NT2/D1 (cell line): ENCODE measurements at regions not wholly inside any gene's neighbourhood (a gene's known extent, or its start where the extent isn't known, plus 50 kb on each side); places are given as distances from the start of the nearest gene placed in this dataset.

Experiments
- DNase-seq: peaks from one replicate; pipeline ENCODE4 v3.0.0-alpha.2; 2011; ENCODE audit warnings: low read depth, low spot score
- H3K27me3 ChIP-seq: 2 replicates; pipeline ENCODE4 v1.6.0; 2011; ENCODE audit warnings: mild to moderate bottlenecking; ENCODE audit not compliant: insufficient read length, insufficient read depth
- H3K36me3 ChIP-seq: 2 replicates; pipeline ENCODE4 v1.6.1; 2011; ENCODE audit warnings: mild to moderate bottlenecking, low read length, mixed read lengths; ENCODE audit not compliant: insufficient read depth, insufficient read length
- H3K4me1 ChIP-seq: 2 replicates; pipeline ENCODE4 v1.5.1; 2011; ENCODE audit not compliant: insufficient read depth, insufficient read length
- H3K4me3 ChIP-seq: 2 replicates; pipeline ENCODE4 v1.5.1; 2011; ENCODE audit warnings: low read depth; ENCODE audit not compliant: insufficient read length
- H3K9ac ChIP-seq: 2 replicates; pipeline ENCODE4 v1.6.0; 2011; ENCODE audit warnings: low read depth; ENCODE audit not compliant: insufficient read length
- H3K9me3 ChIP-seq: 2 replicates; pipeline ENCODE4 v1.5.1; 2011; ENCODE audit warnings: mild to moderate bottlenecking, low read length; ENCODE audit not compliant: insufficient read depth
- SUZ12 ChIP-seq: IDR thresholded peaks from 2 replicates; pipeline ENCODE4 v1.6.1; 2011; ENCODE audit not compliant: insufficient read length, insufficient read depth; ENCODE audit errors: extremely low read depth
- YY1 ChIP-seq: IDR thresholded peaks from 2 replicates; pipeline ENCODE4 v1.6.1; 2011; ENCODE audit not compliant: insufficient read length, insufficient read depth
- ZNF274 ChIP-seq: IDR thresholded peaks from 2 replicates; pipeline ENCODE4 v1.6.1; 2011; ENCODE audit warnings: mild to moderate bottlenecking, low read depth, low read length

DNA sequence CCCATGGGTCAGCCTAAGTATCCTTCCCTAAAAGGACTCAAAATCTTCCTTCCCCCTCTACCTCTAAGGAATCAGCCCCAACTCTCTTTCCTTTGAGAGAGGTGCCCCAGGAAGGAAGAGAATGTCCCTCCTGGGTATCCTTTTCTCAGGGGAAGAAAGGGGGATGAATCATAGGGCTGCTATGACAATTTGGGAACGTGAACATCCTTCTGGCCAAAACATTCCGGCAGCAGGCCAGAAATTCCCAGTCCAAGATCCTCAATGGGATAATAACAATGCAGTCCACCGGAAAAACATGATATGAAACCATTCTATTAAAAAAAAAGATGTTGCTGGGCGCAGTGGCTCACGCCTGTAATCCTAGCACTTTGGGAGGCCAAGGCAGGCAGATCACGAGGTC, 50.8 kb upstream of the CACNA2D3 start:
- TF ChIP-seq SUZ12 (no peak), YY1 (no peak), ZNF274 (no peak)
- H3K9ac ChIP-seq = no peak overlapping the region
- H3K4me1 ChIP-seq = peaks cover 4% of the 10 kb centered on the region
- H3K36me3 ChIP-seq = no peaks in the 10 kb centered on the region
- no peak for DNase-seq
- no peak overlapping the region for H3K4me3 ChIP-seq
- H3K9me3 ChIP-seq = peaks cover 23% of the 10 kb centered on the region
- no peaks in the 10 kb centered on the region for H3K27me3 ChIP-seq

DNA sequence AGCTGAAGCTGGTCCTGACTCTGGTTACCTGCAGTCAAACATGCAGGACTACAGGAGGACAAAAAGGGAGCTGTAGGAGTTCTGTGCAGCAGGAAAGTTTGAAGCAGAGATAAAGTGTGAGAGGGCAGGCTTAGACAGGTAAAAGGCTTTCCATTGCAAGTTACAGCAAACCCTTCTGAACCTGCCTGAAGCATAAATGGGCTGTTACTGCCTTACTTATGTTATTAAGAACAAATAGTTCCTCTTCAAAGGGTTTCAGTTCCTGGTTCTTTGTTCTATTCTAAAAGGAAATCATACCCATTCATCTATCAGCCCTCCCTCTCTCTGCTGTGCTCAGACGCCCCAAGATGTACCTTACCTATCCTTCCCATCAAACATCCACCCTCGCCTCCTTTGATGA, 52.4 kb upstream of the CACNA2D3 start:
- TF ChIP-seq ZNF274 (no peak), YY1 (no peak), SUZ12 (no peak)
- no peaks in the 10 kb centered on the region for H3K27me3 ChIP-seq
- H3K9ac ChIP-seq = no peak overlapping the region
- H3K4me1 ChIP-seq = peaks cover 7% of the 10 kb centered on the region
- no peaks in the 10 kb centered on the region for H3K36me3 ChIP-seq
- no peak overlapping the region for H3K4me3 ChIP-seq
- H3K9me3 ChIP-seq = peaks cover 23% of the 10 kb centered on the region
- DNase-seq = no peak

DNA sequence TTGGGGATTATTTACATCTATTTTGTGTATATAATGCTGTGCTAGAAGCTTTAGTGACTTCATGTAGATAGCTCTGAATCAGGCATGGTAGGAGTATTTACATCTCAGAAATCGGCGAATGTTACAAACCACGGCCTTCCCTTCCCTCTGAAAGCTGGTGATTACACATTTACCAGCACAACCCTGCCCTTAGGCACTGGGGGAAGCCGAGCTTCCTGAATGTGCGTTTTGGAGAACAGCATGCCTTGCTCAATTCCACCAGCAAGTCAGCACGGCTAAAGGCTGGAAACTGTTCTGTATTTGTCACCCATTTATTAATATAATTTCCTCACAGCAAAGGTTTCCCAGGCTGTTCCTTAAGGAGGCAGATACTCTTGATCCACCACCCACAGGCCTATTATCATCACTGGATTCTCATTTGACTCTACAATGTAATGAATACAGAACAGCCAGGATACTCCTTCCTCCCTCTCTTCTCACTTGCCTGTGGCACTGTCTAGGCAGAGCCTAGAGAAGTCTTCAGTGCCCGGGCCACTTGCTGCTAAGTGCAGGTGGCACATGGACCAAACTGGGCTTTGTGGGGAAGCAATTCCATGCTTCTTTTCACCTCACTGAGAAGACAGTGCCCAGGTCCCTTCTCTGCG, 55.2 kb upstream of the CACNA2D3 start:
- Histone ChIP-seq H3K9ac (no peak overlapping the region), H3K4me1 (peaks cover 7% of the 10 kb centered on the region), H3K36me3 (no peaks in the 10 kb centered on the region), H3K4me3 (no peak overlapping the region), H3K27me3 (no peaks in the 10 kb centered on the region), H3K9me3 (peaks cover 23% of the 10 kb centered on the region)
- no peak for DNase-seq
- TF ChIP-seq YY1 = no peak
- TF ChIP-seq SUZ12 = no peak

DNA sequence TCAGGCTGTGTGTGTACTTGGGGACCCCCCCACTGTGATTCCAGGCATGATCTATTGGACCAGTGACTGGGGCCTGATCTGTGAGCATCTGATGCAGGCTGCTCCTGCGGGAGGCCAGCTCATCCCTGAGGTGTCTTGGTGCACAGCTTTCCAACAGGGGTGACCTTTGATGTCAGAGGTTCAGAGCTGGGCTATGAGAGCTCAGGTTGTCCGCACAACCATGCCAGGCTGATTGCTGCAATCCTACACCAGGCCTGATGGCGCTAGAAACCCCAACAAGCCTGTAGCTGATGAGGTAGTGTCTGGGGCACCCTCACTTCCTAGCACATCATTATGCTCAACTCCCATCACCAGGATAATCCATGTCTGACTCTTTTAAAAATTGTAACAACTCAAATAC, 56.1 kb upstream of the CACNA2D3 start:
- H3K9ac ChIP-seq = no peak overlapping the region
- no peak overlapping the region for H3K4me3 ChIP-seq
- H3K4me1 ChIP-seq = peaks cover 7% of the 10 kb centered on the region
- TF ChIP-seq ZNF274 (no peak), SUZ12 (no peak), YY1 (no peak)
- DNase-seq = no peak
- no peaks in the 10 kb centered on the region for H3K27me3 ChIP-seq
- no peaks in the 10 kb centered on the region for H3K36me3 ChIP-seq
- peaks cover 20% of the 10 kb centered on the region for H3K9me3 ChIP-seq

DNA sequence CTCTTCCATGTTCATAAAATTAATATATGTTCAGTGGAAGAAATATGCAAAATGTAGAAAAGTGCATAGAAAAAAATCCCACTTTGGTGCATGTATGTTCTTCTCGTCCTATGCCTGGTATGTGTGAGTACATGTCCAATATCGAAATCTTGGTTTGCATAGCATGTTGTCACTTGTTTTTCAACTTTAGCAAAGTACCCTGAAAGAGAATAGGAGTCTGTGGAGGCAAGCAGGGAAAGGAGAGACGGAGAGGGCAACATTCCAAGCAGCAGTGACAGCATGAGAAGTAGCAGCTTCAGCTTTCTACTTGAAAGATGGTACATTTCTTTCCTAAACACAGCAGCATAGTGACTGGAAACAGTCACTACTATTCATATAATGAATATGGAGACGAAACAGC, 56.8 kb upstream of the CACNA2D3 start:
- H3K9ac ChIP-seq = no peak overlapping the region
- DNase-seq = no peak
- TF ChIP-seq SUZ12 (no peak), ZNF274 (no peak), YY1 (no peak)
- no peaks in the 10 kb centered on the region for H3K27me3 ChIP-seq
- H3K36me3 ChIP-seq = no peaks in the 10 kb centered on the region
- H3K4me1 ChIP-seq = peaks cover 7% of the 10 kb centered on the region
- peaks cover 13% of the 10 kb centered on the region for H3K9me3 ChIP-seq
- no peak overlapping the region for H3K4me3 ChIP-seq

DNA sequence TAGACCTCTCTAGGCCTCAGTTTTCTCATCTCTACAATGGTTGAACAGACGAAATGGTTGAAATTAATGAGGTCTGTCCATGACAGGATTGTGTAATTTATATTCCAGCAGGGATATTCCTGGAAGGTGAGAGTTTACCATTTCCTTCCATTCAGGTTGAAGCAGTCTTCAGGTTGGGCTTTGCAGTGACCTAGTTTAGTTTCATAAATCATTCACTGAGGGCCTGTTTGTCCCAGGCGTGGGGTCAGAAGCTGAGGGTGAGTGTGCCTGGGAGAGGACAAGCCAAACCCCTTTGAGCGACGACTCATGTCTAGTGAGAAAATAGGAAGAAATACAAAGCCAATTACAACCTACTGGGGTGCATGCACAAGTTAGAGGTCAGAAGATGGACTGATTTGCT, 57.2 kb upstream of the CACNA2D3 start:
- H3K9ac ChIP-seq = no peak overlapping the region
- no peaks in the 10 kb centered on the region for H3K36me3 ChIP-seq
- peaks cover 8% of the 10 kb centered on the region for H3K9me3 ChIP-seq
- peaks cover 7% of the 10 kb centered on the region for H3K4me1 ChIP-seq
- H3K4me3 ChIP-seq = no peak overlapping the region
- no peak for DNase-seq
- no peaks in the 10 kb centered on the region for H3K27me3 ChIP-seq
- TF ChIP-seq ZNF274 (no peak), SUZ12 (no peak), YY1 (no peak)

DNA sequence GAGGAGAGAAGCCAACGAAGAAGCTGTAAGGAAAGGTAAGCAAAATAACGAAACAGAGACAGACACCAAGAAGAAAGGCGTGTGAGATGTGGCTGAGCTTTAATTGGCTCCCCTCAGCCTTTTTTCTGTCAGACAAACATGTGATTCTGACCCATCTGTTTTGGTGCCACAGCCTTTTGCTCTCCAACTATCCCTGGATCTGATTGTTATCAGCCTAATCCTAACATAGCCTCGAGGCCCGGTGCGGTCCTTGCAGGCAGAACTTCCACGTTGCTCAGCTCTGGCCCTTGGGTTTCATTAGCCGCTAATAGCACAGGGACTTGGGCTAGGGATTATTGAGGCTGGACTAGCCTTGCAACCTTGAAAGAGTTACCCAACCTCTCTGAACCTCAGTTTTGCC, 57.9 kb upstream of the CACNA2D3 start:
- Histone ChIP-seq H3K27me3 (no peaks in the 10 kb centered on the region), H3K9me3 (peaks cover 2% of the 10 kb centered on the region), H3K4me1 (peaks cover 7% of the 10 kb centered on the region), H3K9ac (no peak overlapping the region), H3K36me3 (no peaks in the 10 kb centered on the region), H3K4me3 (no peak overlapping the region)
- TF ChIP-seq YY1 (no peak), ZNF274 (no peak), SUZ12 (no peak)
- no peak for DNase-seq

DNA sequence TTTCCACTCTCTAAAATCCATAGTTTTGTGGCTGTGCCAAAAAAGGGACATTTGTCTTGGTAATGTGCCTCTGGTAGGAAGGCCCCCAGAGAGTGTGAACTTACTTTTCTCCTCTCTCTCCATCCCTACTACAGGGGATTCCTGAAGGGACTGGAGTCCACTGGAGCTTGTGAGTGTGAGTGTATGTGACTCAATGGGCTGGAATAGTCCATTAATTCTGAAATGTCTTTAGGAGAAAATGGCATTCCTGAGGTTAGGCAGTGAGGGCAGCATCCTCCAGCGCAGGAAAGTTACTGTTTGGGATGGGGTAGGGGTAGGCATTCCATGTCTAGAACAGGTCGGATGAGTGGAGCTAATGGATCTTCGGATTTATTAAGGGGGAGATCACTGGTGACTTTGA, 59.8 kb upstream of the CACNA2D3 start:
- Histone ChIP-seq H3K9me3 (no peaks in the 10 kb centered on the region), H3K4me1 (peaks cover 7% of the 10 kb centered on the region), H3K36me3 (no peaks in the 10 kb centered on the region), H3K9ac (no peak overlapping the region), H3K27me3 (no peaks in the 10 kb centered on the region), H3K4me3 (no peak overlapping the region)
- DNase-seq = no peak
- TF ChIP-seq YY1 (no peak), SUZ12 (no peak), ZNF274 (no peak)
